NK-92 treated with Interleukin-12 subunit alpha and Interleukin-12 subunit beta, amount 100 ng/mL, for 24 hours (cell line): ENCODE measurements at regions not wholly inside any gene's neighbourhood (a gene's known extent, or its start where the extent isn't known, plus 50 kb on each side); places are given as distances from the start of the nearest gene placed in this dataset.

Experiments
- DNase-seq: peaks from one replicate; lab custom pipeline; 2025; lab: John Stamatoyannopoulos, UW

- DNase-seq, result no peak
Observed at GRCh38 chr5:57795203-57795602, 312.6 kb upstream of the ACTBL2 start.

DNA sequence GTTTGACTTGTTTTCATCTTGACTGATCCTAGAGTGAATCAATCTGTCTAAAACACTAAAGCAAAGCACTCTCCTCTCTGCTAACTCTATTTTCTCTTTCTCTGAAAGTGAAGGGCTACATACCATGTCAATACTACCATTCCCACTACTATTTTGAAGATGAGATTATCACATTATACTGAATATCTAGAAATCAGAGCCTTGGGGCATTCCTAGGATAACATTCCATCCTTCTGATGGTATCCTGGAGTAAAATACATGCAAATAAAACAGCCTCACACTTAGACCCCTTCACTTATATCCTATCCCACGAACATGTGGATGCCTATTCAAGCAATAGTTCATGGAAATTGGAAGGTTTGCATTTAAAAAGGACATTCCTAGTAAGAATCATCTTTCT lies 309.3 kb upstream of the ACTBL2 start:
- no peak for DNase-seq

- no peak for DNase-seq
Observed at GRCh38 chr5:57785946-57786345, 303.3 kb upstream of the ACTBL2 start.

DNA sequence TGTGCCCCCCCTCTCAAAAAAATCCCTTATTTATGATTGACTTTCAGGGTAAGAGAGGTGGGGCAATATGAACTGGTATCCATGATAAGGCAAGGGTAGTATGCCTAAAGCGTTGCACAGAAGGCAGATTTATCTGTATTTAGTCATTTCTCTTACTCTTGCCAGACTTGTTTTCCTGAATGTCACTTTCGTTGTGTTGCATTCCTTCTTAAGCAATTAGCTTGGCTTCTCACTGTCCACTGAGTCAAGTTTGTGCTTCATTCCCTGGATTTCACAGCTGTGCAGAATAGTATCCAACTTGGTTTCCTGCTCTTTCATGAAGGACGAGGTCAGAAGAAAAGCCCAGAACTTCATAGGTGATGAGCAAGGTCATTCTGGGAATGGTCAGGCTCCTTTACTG lies 301.5 kb upstream of the ACTBL2 start:
- DNase-seq, result no peak

- no peak for DNase-seq
Observed at GRCh38 chr5:57783693-57784092, 301.1 kb upstream of the ACTBL2 start.

- DNase-seq, result no peak
Observed at GRCh38 chr5:57780961-57781325, 298.3 kb upstream of the ACTBL2 start.

GRCh38 chr5:57780306-57780960 lies 297.8 kb upstream of the ACTBL2 start:
- no peak for DNase-seq

DNA sequence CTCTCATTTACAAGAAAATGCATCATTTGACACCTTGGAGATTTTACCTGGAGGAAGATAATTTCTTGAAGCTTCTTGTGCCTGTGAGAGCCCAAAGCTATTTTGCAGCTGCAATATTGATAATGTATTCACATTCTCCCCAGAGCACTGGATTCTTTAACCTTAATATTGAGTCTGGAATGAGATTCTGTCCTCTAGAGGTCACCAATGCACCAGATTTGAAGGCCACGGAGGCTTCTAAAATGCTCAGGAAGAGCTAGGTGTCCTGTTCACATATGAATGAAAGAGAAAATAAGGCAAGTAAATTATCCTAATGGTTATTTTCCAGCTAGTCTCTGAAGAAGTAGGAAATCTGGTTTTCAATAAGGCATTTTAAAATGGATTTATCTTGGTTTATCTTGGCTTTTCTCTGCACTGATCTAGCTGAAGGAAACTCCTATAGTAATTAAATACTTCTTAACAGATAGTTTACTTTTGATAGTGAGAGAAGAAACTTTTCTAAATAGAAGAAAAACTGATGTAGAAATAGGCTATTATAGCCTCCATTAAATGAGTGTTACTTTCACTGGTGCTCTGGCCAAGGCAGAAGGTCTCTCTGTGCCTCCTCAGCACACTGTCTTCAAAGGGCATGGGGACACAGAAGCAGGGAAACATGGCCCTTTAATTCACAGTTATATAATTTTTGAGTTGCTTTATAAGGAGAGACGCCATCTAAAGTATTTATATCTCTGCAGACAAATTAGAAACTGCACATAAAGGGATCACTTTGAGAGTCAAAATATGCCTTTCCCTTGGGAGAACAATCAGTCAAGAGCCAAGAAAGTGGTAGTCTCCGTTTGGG lies 297.0 kb upstream of the ACTBL2 start:
- no peak for DNase-seq

DNA sequence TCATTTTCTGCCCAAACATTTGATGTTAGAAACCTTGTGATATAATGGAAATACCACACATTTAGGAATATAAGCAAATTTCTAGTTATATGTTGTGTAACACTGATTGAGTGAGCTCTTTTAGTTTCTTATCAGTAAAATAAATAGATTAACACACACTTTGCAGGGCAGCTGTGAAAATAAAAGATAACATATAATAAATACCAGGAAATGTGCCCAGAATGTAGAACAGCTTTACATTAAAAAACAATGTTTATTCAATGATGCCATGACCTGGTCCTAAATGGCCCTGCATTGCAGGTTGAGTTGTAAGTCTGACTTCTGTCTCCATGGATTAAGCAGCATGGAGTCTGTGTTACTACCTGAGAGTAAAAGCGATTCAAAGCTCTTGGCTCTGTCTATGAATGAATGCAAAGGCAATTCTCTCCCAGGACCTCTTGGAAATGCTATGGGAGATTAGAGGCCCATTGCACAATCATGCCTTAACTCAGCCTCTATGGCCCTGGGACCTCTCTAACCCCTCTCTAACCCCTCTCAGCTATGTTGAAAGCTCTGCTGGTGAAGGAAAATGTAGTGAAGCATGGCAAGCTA lies 296.0 kb upstream of the ACTBL2 start:
- DNase-seq, result no peak

DNA sequence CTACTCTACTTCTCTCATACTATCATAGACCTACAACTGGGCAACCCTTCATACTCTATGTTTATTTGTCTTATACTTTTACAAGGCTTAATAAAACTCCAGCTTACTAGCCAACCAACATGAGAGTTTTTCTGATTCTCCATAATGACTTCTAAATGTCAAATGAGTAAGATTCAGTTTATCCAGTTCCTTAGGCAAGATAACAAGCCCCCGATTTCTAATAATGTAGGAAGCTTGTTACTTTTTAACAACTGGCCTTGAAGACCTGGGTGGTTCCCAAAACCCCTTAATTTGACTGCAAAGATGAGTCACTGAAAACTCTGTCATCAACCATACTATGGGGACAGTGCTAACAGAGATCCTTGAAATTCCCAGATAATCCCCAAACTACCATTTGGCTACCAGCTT lies 294.6 kb upstream of the ACTBL2 start:
- DNase-seq, result no peak

- DNase-seq, result no peak
Observed at GRCh38 chr5:57776035-57776434, 293.4 kb upstream of the ACTBL2 start.

DNA sequence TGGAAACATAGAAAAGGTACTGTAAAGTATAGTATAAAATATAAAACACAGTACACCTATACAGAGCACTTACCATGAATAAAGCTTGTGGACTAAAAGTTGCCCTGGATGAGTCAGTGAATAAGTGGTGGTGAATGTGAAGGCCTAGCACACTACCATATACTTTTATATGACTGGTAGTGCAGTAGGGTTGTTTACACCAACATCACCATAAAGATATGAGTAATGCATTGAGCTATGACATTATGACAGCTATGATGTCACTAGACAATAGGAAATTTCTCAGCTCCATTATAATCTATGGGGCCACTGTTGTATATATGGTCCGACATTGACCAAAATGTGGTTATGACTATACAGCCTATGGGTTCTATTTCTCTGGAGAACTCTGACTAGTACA lies 291.8 kb upstream of the ACTBL2 start:
- DNase-seq, result no peak

DNA sequence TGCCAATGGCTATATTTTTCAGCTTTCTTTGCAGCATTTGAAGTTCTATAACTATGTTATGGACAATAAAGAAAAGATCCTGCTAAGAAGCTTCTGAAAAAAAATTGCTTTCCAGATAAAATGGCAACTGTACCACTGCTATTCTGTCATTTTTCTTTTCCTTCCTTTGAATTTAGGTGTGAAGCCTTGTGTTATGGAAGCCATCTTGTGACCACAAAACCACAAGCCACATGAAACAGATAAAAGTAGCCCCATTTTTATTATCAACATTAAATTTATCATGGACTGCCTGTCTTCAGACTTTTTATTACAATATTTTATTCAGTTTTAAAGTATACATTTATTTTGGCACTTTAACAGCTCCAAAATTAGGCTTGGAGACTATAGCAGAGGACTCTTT lies 289.9 kb upstream of the ACTBL2 start:
- DNase-seq, result no peak

DNA sequence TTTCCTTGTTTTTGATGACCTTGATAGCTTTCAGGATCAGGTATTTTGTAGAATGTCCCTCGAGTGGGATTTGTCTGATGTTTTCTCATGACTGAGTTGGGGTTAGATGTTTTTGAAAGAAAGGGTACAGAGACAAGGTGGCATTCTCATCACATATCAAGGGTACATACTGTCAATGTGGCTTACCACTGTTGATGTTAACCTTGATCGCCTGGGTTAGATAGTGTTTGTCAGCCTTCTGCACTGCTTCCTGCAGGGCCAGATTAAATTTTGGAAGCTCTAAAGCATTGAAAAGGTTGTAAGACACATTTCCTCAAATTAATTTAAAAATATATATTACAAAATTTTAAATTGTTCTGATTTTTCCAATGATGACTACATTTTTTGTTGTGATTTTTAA lies 287.4 kb upstream of the ACTBL2 start:
- DNase-seq, result no peak

DNA sequence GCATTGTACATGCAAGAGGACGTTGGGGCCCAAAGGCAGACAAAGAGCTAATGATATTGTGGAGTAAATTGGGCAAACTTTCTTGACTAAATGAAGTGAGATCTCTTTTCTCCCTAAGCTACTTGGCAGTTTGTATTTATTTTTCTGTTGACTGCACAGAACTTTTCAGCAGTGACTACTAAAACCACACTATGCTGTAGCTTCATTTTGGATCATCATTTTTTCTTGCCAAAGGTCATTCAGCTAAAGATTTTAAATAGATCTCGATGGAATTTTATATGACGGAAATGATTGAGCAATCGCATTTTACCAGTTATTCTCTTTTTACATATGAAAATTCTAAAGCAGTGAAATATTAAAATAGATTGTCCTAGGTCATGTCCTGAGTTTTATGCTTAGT lies 286.1 kb upstream of the ACTBL2 start:
- no peak for DNase-seq

DNA sequence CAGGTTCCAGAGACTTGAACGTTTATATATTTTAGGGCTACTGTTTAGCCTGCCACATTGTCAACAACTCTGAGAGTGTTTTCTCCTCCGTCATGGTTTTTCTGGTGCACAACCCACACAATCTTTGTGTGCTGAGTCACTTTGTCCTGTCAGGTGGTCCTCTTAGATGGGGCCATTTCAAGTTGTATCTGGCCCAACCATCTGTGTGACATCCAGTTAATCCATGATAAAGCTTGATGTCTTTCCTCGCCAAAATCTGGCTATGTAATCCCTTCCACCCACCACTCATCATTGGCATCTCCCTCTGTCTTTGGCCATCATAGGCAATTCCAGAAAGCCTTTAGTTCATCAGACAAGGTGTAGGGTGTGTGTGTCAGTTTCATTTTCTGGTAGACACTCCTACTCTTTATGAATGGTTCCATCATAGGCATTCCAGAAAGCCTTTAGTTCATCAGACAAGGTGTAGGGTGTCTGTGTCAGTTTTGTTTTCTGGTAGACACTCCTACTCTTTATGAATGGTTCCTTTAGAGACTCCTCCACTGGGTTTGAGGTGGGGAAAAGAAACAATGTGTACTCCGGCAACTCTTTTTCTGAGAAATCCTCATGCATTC lies 282.0 kb upstream of the ACTBL2 start:
- no peak for DNase-seq

- no peak for DNase-seq
Observed at GRCh38 chr5:57761513-57761912, 278.9 kb upstream of the ACTBL2 start.

- DNase-seq, result no peak
Observed at GRCh38 chr5:57754616-57755015, 272.0 kb upstream of the ACTBL2 start.

DNA sequence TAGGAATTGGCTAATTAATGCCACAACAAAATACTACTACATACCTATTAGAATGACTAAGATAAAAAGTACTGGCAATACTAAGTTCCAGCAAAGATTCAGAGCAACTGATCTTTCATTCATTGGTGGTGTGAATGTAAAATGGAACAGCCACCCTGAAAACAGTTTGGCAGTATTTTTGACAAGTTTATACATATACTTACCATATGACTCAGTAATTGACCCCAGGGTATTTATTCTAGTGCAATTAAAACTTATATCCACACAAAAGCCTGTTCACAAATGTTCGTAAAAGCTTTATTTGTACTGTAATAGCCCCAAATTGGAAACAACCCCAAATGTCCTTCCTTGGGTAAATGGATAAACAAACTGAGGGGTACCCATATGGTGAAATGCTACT lies 270.8 kb upstream of the ACTBL2 start:
- no peak for DNase-seq

DNA sequence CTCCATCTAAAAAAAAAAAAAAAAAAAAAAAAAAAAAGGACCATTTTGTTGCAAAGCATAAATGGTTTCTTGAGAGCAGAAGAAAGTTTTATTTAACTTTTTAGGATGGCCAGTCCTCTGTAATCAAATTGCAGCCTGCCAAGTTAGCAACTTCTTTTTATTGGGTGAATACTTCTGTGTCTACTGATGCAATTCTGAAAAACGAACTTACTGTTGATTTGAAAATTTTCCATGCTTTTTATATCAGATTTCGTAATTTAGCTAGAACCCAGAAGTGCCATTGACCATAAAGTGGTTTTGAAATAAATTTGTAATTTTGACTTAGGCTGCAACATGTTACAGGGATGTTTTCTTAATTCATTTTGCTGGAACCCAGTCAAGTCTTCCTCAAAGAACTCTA lies 269.1 kb upstream of the ACTBL2 start:
- no peak for DNase-seq

DNA sequence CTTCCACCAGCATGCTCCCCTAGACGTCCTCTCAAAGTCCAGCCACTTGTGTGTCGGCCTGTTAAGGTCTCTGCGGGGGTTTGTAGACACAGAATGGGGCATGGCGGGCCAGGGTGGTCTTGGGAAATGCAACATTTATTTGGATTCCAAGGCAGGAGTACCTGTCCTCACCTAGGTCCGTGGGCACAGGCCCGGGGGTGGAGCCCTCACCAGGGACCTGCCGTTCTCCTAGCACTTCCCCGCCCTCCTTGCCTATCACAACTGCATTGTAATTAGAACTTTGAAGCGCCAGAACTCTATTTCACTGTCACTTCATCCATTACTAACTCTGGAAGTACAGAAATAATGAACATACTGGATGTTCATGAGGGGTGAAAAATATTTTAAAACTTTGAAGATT lies 268.3 kb upstream of the ACTBL2 start:
- no peak for DNase-seq

- no peak for DNase-seq
Observed at GRCh38 chr5:57750282-57750681, 267.7 kb upstream of the ACTBL2 start.

- DNase-seq, result no peak
Observed at GRCh38 chr5:57749396-57749795, 266.8 kb upstream of the ACTBL2 start.
